Activated naive CD4-positive, alpha-beta T cell treated with anti-CD3 and anti-CD28 coated beads, Interleukin-2, amount 50 U/mL, for 24 hours (primary cell): ENCODE measurements at regions not wholly inside any gene's neighbourhood (a gene's known extent, or its start where the extent isn't known, plus 50 kb on each side); places are given as distances from the start of the nearest gene placed in this dataset.

Experiments
- H3K27ac Mint-ChIP-seq: one replicate; pipeline ENCODE4 v1.8.0; 2021; ENCODE audit warnings: mild to moderate bottlenecking, mixed read lengths
- H3K27me3 Mint-ChIP-seq: one replicate; pipeline ENCODE4 v1.8.0; 2021; ENCODE audit warnings: mixed read lengths
- H3K36me3 Mint-ChIP-seq: one replicate; pipeline ENCODE4 v1.8.0; 2021; ENCODE audit warnings: mixed read lengths
- H3K4me1 Mint-ChIP-seq: one replicate; pipeline ENCODE4 v1.8.0; 2021; ENCODE audit warnings: mixed read lengths
- H3K4me3 Mint-ChIP-seq: one replicate; pipeline ENCODE4 v1.8.0; 2021; ENCODE audit warnings: mild to moderate bottlenecking, mixed read lengths
- H3K9me3 Mint-ChIP-seq: one replicate; pipeline ENCODE4 v1.8.0; 2021; ENCODE audit warnings: mixed read lengths

GRCh38 chr9:31820426-31820825 lies 564.0 kb upstream of the ACO1 start:
- Mint-ChIP-seq H3K9me3 (no peaks in the 10 kb centered on the region), H3K27ac (no peak overlapping the region)

DNA sequence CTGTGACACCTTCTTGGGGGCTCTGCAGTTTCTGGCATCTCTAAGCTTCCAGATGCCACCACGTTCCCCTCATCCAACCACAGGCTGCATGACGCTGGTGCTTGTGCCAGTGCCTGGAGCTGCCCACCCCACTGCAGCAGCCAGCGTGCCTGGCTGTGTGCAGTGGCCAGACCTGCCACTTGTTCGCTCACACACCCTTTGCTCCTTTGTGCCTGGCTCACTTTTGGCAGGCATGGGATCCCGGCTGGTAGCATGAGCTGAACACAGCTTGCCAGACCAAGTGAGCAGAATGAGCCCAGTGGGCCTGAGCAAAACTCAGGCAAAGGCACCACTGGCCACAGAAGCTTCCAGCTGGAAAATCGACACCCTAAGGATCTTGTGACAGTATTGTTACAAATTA lies 562.9 kb upstream of the ACO1 start:
- Mint-ChIP-seq H3K36me3 (no peaks in the 10 kb centered on the region), H3K27me3 (peaks cover 5% of the 10 kb centered on the region), H3K27ac (no peak overlapping the region), H3K9me3 (no peaks in the 10 kb centered on the region), H3K4me3 (no peak overlapping the region), H3K4me1 (no peaks in the 10 kb centered on the region)

More at GRCh38 chr9:31820426-31820825, 564.0 kb upstream of the ACO1 start:
- no peak overlapping the region for H3K4me3 Mint-ChIP-seq
- H3K4me1 Mint-ChIP-seq: no peaks in the 10 kb centered on the region
- H3K36me3 Mint-ChIP-seq: no peaks in the 10 kb centered on the region
- peaks cover 5% of the 10 kb centered on the region for H3K27me3 Mint-ChIP-seq

- Mint-ChIP-seq H3K4me3 (no peak overlapping the region), H3K27ac (no peak overlapping the region), H3K36me3 (no peaks in the 10 kb centered on the region), H3K4me1 (no peaks in the 10 kb centered on the region), H3K27me3 (peaks cover 5% of the 10 kb centered on the region), H3K9me3 (no peaks in the 10 kb centered on the region)
These were observed 561.1 kb upstream of the ACO1 start for GRCh38 chr9:31823365-31823764.

DNA sequence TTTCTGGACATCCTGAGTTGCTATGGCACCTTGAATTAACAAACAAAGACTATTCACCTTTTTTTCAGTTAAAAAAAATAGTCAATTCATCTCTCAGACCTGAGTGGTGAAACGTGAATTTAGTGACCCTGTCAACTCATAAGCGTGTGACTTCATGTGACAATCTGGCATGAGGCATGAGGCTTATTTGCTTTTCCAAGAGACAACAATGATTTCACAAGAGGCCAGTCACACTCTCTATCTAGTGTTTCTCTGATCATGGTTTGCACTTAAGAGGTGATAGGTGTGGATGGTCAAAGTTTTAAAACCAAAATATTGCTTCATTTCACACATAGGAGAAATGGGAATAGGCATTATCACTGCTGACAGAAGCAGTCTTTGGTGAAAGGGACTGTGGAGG lies 559.6 kb upstream of the ACO1 start:
- no peaks in the 10 kb centered on the region for H3K9me3 Mint-ChIP-seq
- no peaks in the 10 kb centered on the region for H3K36me3 Mint-ChIP-seq

DNA sequence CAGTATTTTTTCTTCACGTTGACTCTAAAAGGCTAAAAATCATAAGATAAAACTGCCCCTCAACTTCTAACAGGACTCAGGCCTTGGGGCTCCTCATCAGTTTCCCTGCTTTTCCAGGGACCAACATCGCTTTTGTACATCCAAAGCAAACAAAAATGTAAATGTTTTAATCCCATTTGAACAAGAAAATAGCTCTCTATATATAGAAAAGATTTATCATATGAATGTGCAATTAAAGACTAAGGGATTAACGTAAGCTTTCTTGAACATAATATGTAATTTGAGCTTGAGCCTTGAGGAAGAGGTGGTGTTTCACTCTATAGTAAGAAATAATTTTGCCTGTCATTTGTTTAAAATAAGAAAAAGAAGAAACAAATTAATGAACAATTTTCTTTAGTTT lies 547.2 kb upstream of the ACO1 start:
- Mint-ChIP-seq H3K27me3 (no peaks in the 10 kb centered on the region), H3K4me1 (no peaks in the 10 kb centered on the region), H3K9me3 (no peaks in the 10 kb centered on the region)

More for the DNA sequence above, 559.6 kb upstream of the ACO1 start:
- Mint-ChIP-seq H3K4me1 (no peaks in the 10 kb centered on the region), H3K27me3 (peaks cover 5% of the 10 kb centered on the region), H3K27ac (no peak overlapping the region), H3K4me3 (no peak overlapping the region)

GRCh38 chr9:31839273-31839672 lies 545.2 kb upstream of the ACO1 start:
- Mint-ChIP-seq H3K27ac (no peak overlapping the region), H3K4me1 (no peaks in the 10 kb centered on the region), H3K27me3 (no peaks in the 10 kb centered on the region), H3K4me3 (no peak overlapping the region), H3K9me3 (no peaks in the 10 kb centered on the region), H3K36me3 (no peaks in the 10 kb centered on the region)

More for the DNA sequence above, 547.2 kb upstream of the ACO1 start:
- Mint-ChIP-seq H3K36me3 (no peaks in the 10 kb centered on the region), H3K27ac (no peak overlapping the region), H3K4me3 (no peak overlapping the region)

- H3K27me3 Mint-ChIP-seq: no peaks in the 10 kb centered on the region
- H3K36me3 Mint-ChIP-seq: no peaks in the 10 kb centered on the region
- no peaks in the 10 kb centered on the region for H3K9me3 Mint-ChIP-seq
- no peak overlapping the region for H3K27ac Mint-ChIP-seq
- no peak overlapping the region for H3K4me3 Mint-ChIP-seq
- H3K4me1 Mint-ChIP-seq: no peaks in the 10 kb centered on the region
These were observed 543.7 kb upstream of the ACO1 start for GRCh38 chr9:31840702-31841101.

GRCh38 chr9:31847963-31848362 lies 536.5 kb upstream of the ACO1 start:
- H3K36me3 Mint-ChIP-seq: no peaks in the 10 kb centered on the region
- no peaks in the 10 kb centered on the region for H3K4me1 Mint-ChIP-seq
- no peaks in the 10 kb centered on the region for H3K9me3 Mint-ChIP-seq
- H3K27ac Mint-ChIP-seq: no peak overlapping the region
- no peak overlapping the region for H3K4me3 Mint-ChIP-seq
- no peaks in the 10 kb centered on the region for H3K27me3 Mint-ChIP-seq

DNA sequence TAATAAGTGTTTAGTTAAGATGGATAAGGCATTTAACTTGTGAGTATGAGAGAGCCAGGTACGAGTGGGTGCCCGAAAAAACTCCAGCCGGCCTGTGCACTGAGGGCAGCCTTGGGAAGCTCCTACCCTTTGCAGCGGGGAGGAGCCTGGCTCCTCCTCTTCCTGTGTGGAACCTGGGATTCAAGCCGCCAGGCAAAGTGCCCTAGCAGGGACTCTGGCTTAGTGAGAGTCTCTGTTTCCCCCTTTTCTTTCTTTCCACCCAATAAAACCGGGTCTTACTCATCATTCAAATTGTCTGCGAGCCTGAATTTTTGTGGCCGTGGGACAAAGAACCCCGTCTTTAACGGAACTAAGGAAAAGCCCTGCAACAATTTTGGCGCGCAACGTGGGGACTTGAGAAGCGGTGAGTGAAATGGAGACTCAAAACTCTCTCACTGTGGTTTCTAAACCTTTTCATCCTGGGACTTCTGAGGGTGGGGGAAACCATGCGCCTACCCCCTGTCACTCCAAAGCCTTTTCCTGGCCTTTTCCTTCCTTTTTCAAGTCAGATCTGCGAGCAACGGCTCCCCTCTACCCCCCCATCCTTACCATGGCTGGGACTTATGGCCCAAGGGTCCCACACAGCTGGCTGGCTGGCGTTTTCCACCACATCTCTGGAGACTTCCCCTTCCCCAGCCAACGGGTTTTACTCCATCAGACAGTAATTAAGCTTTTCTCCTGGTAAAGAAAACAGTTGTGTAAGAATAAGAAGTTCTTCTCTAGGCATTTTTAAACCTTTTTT lies 535.7 kb upstream of the ACO1 start:
- no peaks in the 10 kb centered on the region for H3K36me3 Mint-ChIP-seq
- H3K9me3 Mint-ChIP-seq: no peaks in the 10 kb centered on the region
- H3K27me3 Mint-ChIP-seq: no peaks in the 10 kb centered on the region
- H3K4me3 Mint-ChIP-seq: no peak overlapping the region
- no peaks in the 10 kb centered on the region for H3K4me1 Mint-ChIP-seq
- no peak overlapping the region for H3K27ac Mint-ChIP-seq

- Mint-ChIP-seq H3K36me3 (no peaks in the 10 kb centered on the region), H3K4me1 (no peaks in the 10 kb centered on the region), H3K4me3 (no peak overlapping the region), H3K27me3 (no peaks in the 10 kb centered on the region), H3K27ac (no peak overlapping the region), H3K9me3 (peaks cover 7% of the 10 kb centered on the region)
These were observed 530.3 kb upstream of the ACO1 start for GRCh38 chr9:31854187-31854586.

- Mint-ChIP-seq H3K27ac (no peak overlapping the region), H3K4me1 (no peaks in the 10 kb centered on the region), H3K4me3 (no peak overlapping the region), H3K9me3 (peaks cover 10% of the 10 kb centered on the region), H3K27me3 (peaks cover 3% of the 10 kb centered on the region), H3K36me3 (no peaks in the 10 kb centered on the region)
These were observed 515.6 kb upstream of the ACO1 start for GRCh38 chr9:31868830-31869229.

DNA sequence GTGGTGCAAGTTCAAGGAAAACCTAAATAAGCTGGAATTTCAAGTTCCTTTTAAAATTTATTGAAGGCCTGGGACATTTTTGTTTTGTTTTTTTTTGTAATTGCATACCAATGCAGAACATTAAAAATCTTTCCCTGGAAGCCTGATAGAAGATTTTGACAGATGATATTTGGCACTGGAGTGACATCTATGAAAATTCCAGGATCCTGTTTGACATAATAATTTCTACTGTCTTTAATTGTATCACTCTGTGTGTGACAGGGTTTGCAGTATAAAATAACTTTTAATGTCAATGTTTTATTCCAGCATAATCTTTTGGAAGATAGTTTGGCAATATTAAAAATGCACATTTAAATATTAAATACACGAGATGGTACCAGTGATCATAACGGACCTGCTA lies 514.2 kb upstream of the ACO1 start:
- no peaks in the 10 kb centered on the region for H3K36me3 Mint-ChIP-seq
- peaks cover 10% of the 10 kb centered on the region for H3K9me3 Mint-ChIP-seq
- no peak overlapping the region for H3K27ac Mint-ChIP-seq
- no peaks in the 10 kb centered on the region for H3K4me1 Mint-ChIP-seq
- peaks cover 3% of the 10 kb centered on the region for H3K27me3 Mint-ChIP-seq
- H3K4me3 Mint-ChIP-seq: no peak overlapping the region

DNA sequence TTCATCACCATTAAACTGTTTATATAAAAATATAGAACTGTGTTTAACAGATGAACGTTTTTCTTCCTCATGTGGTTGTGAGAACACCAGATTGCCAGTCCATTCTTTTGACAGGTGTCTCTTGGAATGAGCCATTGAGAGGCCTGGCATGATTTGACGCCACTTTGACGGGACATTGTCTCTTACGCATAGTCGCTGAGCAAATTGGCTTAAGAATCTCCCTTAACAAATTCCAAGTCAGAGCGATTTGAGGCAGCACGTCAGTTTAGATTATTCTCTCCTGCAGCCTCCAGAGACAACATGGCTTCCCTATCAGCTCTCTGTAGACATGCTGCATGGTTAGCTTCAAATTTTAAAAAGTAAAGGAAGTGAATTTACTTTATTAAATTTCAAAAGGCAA lies 510.7 kb upstream of the ACO1 start:
- H3K27ac Mint-ChIP-seq: no peak overlapping the region
- H3K4me3 Mint-ChIP-seq: no peak overlapping the region
- peaks cover 3% of the 10 kb centered on the region for H3K27me3 Mint-ChIP-seq
- no peaks in the 10 kb centered on the region for H3K36me3 Mint-ChIP-seq
- H3K9me3 Mint-ChIP-seq: peaks cover 4% of the 10 kb centered on the region
- no peaks in the 10 kb centered on the region for H3K4me1 Mint-ChIP-seq

DNA sequence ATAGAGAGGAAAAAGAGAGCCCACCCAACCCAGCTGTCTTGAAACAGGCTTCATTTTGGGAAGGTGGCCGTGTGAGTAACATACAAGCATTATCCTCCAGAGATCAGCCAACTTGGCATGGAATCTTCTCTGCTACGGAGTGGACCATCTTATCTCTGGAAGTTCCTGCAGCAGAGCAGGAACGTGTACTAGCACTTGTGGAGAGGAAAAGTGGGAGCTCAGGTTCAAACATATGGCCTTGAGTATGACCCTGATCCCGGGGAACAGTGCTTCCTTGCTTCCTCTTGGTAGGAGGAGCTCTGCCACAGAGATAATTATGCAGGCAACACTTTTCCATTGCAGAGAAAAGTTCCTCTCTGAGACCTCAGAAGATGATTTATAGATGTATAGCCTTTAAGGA lies 490.4 kb upstream of the ACO1 start:
- Mint-ChIP-seq H3K4me3 (no peak overlapping the region), H3K27ac (no peak overlapping the region), H3K9me3 (peaks cover 4% of the 10 kb centered on the region), H3K27me3 (peaks cover 4% of the 10 kb centered on the region), H3K4me1 (no peaks in the 10 kb centered on the region), H3K36me3 (no peaks in the 10 kb centered on the region)

DNA sequence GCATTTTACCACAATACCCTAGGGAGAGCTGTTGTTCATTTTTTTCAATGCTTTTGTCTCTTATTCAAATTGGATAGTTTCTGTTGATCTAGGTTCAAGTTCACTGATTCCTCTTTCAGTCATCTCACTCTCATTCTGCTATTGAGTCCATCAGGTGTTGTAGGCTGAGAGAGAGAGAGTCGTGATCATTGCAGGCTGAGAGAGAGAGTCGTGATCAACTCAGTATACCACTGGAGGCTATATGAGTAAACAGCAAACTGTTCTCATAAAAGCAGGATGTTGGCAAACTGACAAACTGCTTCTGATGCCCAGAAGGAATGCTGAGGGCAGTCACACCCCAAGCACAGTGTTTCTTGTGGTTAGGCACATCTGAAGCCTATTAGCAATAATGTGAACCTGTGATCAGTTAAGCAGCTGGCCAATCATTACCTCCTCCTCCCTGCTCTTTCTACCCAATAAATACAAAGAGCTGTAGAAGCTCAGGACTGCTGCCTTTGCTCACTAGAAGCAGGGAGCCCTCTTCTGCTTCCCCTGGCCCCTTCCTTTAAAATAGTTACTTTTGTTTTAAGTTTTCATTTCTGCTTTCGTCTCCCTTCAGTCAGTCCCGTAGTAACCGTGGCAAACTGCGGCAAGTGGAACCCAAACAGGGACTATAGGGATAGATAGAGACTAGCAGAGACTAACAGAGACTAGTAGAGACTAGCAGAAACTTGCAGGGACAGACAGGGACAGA lies 476.1 kb upstream of the ACO1 start:
- H3K36me3 Mint-ChIP-seq: no peaks in the 10 kb centered on the region
- H3K4me3 Mint-ChIP-seq: no peak overlapping the region
- H3K9me3 Mint-ChIP-seq: peaks cover 5% of the 10 kb centered on the region
- no peak overlapping the region for H3K27ac Mint-ChIP-seq
- H3K27me3 Mint-ChIP-seq: peaks cover 7% of the 10 kb centered on the region
- no peaks in the 10 kb centered on the region for H3K4me1 Mint-ChIP-seq

DNA sequence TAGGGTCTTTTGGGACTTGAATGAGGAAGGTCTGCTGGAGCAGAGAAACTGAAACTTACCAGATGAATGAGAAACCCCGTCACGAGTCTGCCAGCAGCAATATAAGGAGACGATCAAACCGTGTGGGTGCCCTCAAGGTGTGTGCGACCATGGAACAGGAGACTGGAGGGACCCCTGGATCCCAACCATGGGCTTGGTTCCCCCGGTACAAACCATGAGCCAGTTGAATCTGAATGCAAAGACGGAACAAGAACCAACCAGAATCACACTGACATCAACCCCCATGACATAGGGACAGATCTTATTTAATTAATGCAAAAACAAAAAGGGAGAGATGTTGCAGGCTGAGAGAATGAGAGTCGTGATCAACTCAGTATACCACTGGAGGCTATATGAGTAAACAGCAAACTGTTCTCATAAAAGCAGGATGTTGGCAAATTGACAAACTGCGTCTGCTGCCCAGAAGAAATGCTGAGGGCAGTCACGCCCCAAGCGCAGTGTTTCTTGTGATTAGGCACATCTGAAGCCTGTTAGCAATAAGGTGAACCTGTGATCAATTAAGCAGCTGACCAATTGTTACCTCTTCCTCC lies 475.5 kb upstream of the ACO1 start:
- Mint-ChIP-seq H3K27me3 (peaks cover under 1% of the 10 kb centered on the region), H3K4me1 (no peaks in the 10 kb centered on the region), H3K36me3 (no peaks in the 10 kb centered on the region), H3K4me3 (no peak overlapping the region), H3K9me3 (no peaks in the 10 kb centered on the region), H3K27ac (no peak overlapping the region)
